ENCODE measurements at regions not wholly inside any gene's neighbourhood (a gene's known extent, or its start where the extent isn't known, plus 50 kb on each side); places are given as distances from the start of the nearest gene placed in this dataset.

DNA sequence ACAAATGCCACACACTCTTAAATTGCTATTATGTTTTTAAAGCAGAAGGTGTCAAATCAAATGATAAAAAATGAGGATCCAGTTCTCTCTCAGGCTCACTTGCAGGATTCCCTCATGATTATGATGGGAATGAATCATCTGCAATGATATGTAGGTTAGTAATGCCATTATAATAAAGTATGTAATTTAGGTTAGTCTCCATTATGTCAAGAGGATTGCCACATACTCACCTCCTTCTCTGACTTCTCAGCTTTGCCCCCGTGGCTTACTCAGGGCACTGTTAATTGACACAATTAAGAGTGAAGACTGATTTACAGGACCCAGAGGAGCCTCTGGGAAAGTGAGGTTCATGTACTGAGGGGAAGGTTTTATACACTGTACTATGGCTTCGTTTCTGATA lies 591.7 kb upstream of the NRSN1 start:
- intact Hi-C loops (cut with micrococcal nuclease; ENCODE audit: unreplicated experiment): no loop called here
- ChIA-PET POLR2A (ENCODE audit: unreplicated experiment) (no interaction called here), CTCF (no interaction called here)
- Histone ChIP-seq H3K4me2 (no peak overlapping the region), H3K4me1 (replicated peaks; ENCODE audit: insufficient read depth) (no peaks in the 10 kb centered on the region), H3K4me3 (no peak overlapping the region), H3F3A (ENCODE audit: insufficient read depth, low read depth) (no peaks in the 10 kb centered on the region), H3K9me3 (ENCODE audit: insufficient read depth, low read depth) (no peaks in the 10 kb centered on the region), H3K27ac (no peak overlapping the region), H3K79me2 (ENCODE audit: low read depth) (no peaks in the 10 kb centered on the region), H3K27me3 (ENCODE audit: insufficient read depth, low read depth) (no peaks in the 10 kb centered on the region), H3K36me3 (ENCODE audit: low read depth) (no peaks in the 10 kb centered on the region), H3K9me2 (ENCODE audit: insufficient read depth) (no peaks in the 10 kb centered on the region), H4K20me1 (ENCODE audit: insufficient read depth) (no peaks in the 10 kb centered on the region), H2AFZ (no peak overlapping the region)
- DNase-seq: no peak
- TF ChIP-seq EZH2 (IDR thresholded peaks at IDR 0.05; ENCODE audit: low read depth): no peak
- no peak for TF ChIP-seq CTCF (conservative IDR thresholded peaks at IDR 0.05)
- BruUV-seq (replicated peaks): no TSS peak

DNA sequence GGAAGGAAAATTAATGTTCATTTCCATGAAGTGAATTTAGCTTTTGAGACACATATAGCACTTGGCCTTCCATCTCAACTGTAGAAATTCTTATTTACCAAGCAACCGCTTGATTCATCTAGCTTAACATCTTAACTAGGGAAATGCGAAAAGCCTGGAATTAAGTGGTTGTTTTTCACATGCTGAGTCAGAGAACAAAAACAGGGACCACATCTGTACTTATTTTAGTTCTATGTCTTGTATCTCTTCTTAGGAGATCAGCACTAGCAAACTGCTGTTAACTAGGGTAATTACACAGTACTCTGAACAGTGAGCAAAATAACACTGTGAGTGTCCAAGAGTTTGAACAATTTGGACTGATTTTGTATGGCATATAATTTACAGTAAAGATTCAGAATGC lies 590.9 kb upstream of the NRSN1 start:
- H3K4me1 ChIP-seq (replicated peaks; ENCODE audit: insufficient read depth): no peaks in the 10 kb centered on the region
- H3K9me3 ChIP-seq (ENCODE audit: insufficient read depth, low read depth): no peaks in the 10 kb centered on the region
- TF ChIP-seq CTCF (conservative IDR thresholded peaks at IDR 0.05): no peak
- no peak for TF ChIP-seq EZH2 (IDR thresholded peaks at IDR 0.05; ENCODE audit: low read depth)
- no TSS peak for BruUV-seq (replicated peaks)
- H3K4me3 ChIP-seq: no peak overlapping the region
- no peak overlapping the region for H2AFZ ChIP-seq
- no peak overlapping the region for H3K4me2 ChIP-seq
- H3K27me3 ChIP-seq (ENCODE audit: insufficient read depth, low read depth): no peaks in the 10 kb centered on the region
- no peaks in the 10 kb centered on the region for H3K36me3 ChIP-seq (ENCODE audit: low read depth)
- ChIA-PET CTCF (no interaction called here), POLR2A (ENCODE audit: unreplicated experiment) (no interaction called here)
- H4K20me1 ChIP-seq (ENCODE audit: insufficient read depth): no peaks in the 10 kb centered on the region
- H3K27ac ChIP-seq: no peak overlapping the region
- no peaks in the 10 kb centered on the region for H3F3A ChIP-seq (ENCODE audit: insufficient read depth, low read depth)
- no peaks in the 10 kb centered on the region for H3K9me2 ChIP-seq (ENCODE audit: insufficient read depth)
- H3K79me2 ChIP-seq (ENCODE audit: low read depth): no peaks in the 10 kb centered on the region
- no peak for DNase-seq
- intact Hi-C loops (cut with micrococcal nuclease; ENCODE audit: unreplicated experiment): no loop called here

DNA sequence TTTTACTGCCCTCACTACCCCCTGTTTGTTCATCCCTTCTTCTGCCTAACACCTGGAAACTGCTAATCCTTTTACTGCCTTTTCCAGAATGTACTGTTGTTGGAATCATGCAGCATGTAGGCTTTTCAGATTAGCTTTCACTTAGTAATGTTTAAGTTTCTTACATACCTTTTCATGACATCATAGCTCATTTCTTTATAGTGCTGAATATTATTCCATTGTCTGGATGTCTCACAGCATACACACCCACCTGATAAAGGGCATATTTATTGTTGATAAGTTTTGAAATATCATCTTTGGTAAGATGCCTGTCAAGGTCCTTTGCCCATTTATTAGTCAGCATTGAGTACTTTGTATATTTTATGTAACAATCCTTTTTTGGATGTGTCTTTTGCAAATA lies 588.2 kb upstream of the NRSN1 start:
- H3K79me2 ChIP-seq (ENCODE audit: low read depth): no peaks in the 10 kb centered on the region
- CTCF ChIA-PET: no interaction called here
- H3K27ac ChIP-seq: no peak overlapping the region
- no peak overlapping the region for H2AFZ ChIP-seq
- H3K4me1 ChIP-seq (replicated peaks; ENCODE audit: insufficient read depth): no peaks in the 10 kb centered on the region
- no peak overlapping the region for H3K4me2 ChIP-seq
- H3K36me3 ChIP-seq (ENCODE audit: low read depth): no peaks in the 10 kb centered on the region
- H3K27me3 ChIP-seq (ENCODE audit: insufficient read depth, low read depth): no peaks in the 10 kb centered on the region
- no peaks in the 10 kb centered on the region for H4K20me1 ChIP-seq (ENCODE audit: insufficient read depth)
- H3K4me3 ChIP-seq: no peak overlapping the region
- 0 out of 2 replicates have a peak, but pooled peaks cover 5% of the 10 kb centered on the region for H3K9me2 ChIP-seq (ENCODE audit: insufficient read depth)
- intact Hi-C loops (cut with micrococcal nuclease; ENCODE audit: unreplicated experiment): no loop called here
- H3K9me3 ChIP-seq (ENCODE audit: insufficient read depth, low read depth): no peaks in the 10 kb centered on the region
- no TSS peak for BruUV-seq (replicated peaks)
- TF ChIP-seq CTCF (conservative IDR thresholded peaks at IDR 0.05): no peak
- no peak for TF ChIP-seq EZH2 (IDR thresholded peaks at IDR 0.05; ENCODE audit: low read depth)
- no peak for DNase-seq
- POLR2A ChIA-PET (ENCODE audit: unreplicated experiment): no interaction called here
- H3F3A ChIP-seq (ENCODE audit: insufficient read depth, low read depth): no peaks in the 10 kb centered on the region
